ENCODE measurements at regions not wholly inside any gene's neighbourhood (a gene's known extent, or its start where the extent isn't known, plus 50 kb on each side); places are given as distances from the start of the nearest gene placed in this dataset.
"Not testable (repeated sequence)": the region's sequence is repeated elsewhere in the genome, so short reads cannot be mapped to it uniquely, and the experiment has no call there.

- no peak for DNase-seq (ENCODE audit: low spot score)
These were observed 82.5 kb upstream of the CREB5 start for GRCh38 chr7:28329661-28330363.

- no peak for DNase-seq (ENCODE audit: low spot score)
These were observed 81.8 kb upstream of the CREB5 start for GRCh38 chr7:28330384-28331070.

DNA sequence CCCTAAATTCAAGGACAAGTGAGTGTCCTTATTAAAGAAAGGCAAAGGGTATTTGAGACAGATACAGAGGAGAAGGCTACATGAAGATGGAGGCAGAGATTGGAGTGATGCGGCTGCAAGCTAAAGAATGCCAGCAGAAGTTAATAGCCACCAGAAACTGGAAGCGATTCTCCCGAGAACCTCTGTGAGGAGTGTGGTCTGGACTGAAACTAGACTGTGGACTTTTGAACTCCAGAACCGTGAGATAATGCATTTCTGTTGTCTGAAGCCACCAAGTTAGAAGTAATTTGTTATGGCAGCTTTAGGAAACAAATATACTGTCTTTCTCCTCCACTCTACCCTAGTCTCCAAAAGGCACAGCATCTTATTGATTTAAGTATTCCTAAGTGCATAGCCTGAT is 80.3 kb upstream of the CREB5 start:
- DNase-seq (ENCODE audit: low spot score), result no peak

GRCh38 chr7:28333548-28333947 is 78.8 kb upstream of the CREB5 start:
- not testable (repeated sequence) for DNase-seq (ENCODE audit: low spot score)

DNA sequence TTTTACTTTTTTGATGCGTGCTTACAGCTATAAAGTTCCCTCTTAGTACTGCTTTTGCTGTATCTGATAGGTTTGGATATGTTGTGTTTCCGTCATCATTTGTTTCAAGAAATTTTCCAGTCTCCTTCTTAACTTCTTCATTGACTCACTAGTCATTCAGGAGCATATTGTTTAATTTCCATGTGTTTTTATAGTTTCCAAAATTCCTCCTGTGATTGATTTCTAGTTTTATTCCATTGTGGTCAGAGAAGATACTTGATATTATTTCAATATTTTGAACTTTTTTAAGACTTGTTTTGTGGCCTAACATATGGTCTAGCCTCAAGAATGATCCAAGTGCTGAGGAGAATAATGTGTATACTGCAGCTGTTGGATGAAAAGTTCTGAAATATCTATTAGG is 75.5 kb upstream of the CREB5 start:
- DNase-seq (ENCODE audit: low spot score), result no peak

DNA sequence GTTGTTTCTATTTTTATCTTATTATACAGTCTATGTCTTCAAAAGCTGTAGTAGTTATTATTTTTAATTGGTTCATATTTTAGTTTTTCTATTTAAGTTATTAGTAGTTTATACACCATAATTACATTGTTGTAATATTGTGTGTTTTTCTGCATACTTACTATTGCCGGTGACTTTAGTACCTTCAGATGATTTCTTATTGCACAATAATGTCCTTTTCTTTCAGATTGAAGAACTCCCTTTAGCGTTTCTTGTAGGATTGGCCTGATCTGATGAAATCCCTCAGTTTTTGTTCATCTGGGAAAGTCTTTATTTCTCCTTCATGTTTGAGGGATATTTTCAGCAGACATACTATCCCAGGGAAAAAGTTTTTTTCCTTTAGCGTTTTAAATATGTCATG is 74.3 kb upstream of the CREB5 start:
- no peak for DNase-seq (ENCODE audit: low spot score)

GRCh38 chr7:28343462-28343861 is 68.9 kb upstream of the CREB5 start:
- DNase-seq (ENCODE audit: low spot score), result no peak

DNA sequence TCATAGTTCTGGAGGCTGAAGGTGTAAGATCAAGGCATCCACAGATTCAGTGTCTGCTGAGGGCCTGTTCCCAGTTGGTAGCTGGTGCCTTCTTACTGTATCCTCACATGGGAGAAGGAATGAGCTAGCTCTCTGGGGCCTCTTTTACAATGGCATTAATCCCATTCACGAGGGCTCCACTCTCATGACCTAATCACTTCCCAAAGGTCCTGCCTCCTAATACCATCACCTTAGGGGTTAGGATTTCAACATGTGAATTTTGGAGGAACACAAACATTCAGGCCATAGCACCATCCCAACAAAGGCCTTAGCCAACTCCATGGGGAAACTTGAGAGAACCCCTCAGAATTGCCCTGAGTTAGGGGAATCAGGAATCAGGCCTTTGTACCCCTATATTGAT is 66.1 kb upstream of the CREB5 start:
- no peak for DNase-seq (ENCODE audit: low spot score)

- no peak for DNase-seq (ENCODE audit: low spot score)
These were observed 65.5 kb upstream of the CREB5 start for GRCh38 chr7:28346676-28347363.

DNA sequence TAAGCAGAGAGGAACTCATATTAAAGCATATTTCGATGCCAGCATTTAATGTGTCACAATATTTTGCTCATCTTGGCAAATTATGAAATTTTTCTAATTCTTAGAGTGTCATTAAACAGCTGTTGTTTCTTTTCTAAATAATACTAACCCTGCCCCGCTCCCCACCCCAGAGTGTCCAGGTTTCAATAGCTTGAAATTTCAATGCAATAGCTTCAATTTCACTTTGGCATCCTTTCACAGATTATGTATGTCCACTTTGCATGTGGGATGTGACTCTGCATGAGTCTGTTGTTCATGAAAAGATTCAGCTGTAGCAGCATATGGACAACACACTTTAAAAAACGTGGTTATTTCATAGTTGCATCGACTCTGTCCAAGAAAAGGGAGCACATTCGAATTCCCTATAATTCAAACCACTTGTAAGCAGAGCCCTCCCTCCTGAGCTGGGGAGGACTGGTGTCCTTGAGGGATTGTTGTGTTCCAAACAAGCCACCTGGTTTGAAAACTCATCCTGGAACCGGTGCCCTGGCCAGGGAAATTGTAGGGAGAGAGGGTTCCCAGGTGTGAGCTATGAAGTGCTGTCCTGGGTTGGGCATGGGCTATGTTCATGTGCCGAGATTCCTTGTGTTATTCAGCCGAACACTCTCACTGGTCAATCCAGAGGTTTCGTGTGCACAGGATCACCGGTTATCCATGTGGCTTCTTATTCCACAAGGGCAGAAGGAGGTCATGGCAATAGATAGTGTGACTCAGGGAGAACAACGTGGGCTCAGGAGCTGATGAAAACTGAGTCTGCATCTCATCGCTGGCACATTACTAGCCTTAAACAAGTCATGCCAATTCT is 64.6 kb upstream of the CREB5 start:
- DNase-seq (ENCODE audit: low spot score), result no peak

- DNase-seq (ENCODE audit: low spot score), result no peak
These were observed 63.7 kb upstream of the CREB5 start for GRCh38 chr7:28348636-28349035.

DNA sequence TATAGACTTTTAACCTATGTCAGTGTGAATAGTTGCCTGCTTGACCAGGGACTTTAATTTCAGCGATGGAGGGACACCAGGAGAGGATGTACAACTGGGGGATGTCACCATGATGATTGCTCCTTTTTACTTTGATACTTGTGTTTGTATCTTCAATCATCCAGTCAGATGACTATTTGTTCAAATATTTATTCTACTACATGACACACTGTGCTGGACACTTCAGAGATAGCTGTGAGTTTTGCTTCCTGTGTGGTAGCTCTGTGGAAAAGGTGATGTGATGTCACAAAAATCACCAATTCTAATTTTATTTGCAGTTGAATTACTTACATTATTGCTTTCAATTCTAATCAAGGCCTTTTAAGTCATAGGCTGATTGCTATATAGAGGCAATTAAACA is 62.7 kb upstream of the CREB5 start:
- no peak for DNase-seq (ENCODE audit: low spot score)

DNA sequence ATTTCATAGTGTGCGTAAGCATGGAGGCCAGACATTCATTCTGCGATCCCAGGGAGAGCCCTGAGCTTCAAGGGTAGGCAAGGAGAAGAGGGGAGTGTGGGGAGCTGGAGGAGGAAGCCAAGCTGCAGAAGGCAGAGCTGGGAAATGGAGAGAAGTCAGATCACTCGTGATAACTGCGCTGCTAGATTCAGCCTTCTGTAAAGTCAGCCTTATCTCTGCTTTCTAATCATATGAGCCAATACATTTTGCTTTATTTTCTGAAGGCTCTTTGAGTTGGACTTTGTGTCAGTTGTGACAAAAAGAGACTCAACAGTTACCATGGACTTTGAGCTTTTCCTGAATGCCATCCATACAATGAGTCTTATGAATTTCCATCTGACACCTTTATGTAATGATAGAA is 61.7 kb upstream of the CREB5 start:
- DNase-seq (ENCODE audit: low spot score), result no peak

- no peak for DNase-seq (ENCODE audit: low spot score)
These were observed 60.9 kb upstream of the CREB5 start for GRCh38 chr7:28351450-28351849.

- DNase-seq (ENCODE audit: low spot score), result no peak
These were observed 57.5 kb upstream of the CREB5 start for GRCh38 chr7:28354601-28355402.

GRCh38 chr7:28355635-28356319 is 56.5 kb upstream of the CREB5 start:
- no peak for DNase-seq (ENCODE audit: low spot score)

DNA sequence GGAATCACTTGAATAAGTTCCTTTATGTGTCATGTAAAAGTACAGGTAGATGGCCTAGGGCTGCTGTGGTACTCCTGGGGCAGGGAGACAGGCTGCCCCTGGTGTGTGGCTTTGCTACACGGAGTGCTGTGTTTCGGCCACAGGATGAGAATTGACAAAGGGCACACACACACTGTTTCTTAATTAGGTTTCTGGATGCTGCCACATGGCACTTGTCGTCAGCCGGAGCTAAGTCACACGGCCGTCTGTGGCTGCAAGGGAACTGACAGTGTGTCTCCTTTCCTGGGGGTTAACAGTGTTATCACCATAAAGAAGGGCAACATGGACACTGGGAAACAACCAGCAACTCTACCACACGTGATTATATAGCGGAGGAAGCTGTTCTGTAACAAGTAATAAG is 55.7 kb upstream of the CREB5 start:
- DNase-seq (ENCODE audit: low spot score), result peak; percentile 11

GRCh38 chr7:28358423-28358868 is 53.9 kb upstream of the CREB5 start:
- DNase-seq (ENCODE audit: low spot score), result no peak

DNA sequence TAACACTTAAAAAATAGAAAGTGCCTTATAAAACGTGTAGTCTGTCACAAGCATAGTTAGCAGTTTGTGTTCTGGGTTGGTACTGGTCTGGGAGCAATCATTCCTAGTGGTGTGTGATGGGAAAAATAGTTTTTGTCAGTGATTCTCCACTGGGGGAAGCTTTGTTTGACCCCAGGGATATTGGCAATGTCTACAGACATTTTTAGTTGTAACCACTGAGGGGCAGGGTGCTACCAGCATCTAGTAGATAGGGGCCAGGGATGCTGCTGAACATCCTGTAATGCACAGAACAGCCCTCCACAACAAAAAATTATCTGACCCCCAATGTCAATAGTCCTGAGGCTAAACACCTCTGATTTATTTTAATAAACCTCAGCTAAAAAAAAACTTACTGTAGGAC is 51.6 kb upstream of the CREB5 start:
- no peak for DNase-seq (ENCODE audit: low spot score)

GRCh38 chr7:28361551-28361950 is 50.8 kb upstream of the CREB5 start:
- peak; percentile 44 for DNase-seq (ENCODE audit: low spot score)

GRCh38 chr7:28362182-28362581 is 50.1 kb upstream of the CREB5 start:
- no peak for DNase-seq (ENCODE audit: low spot score)
